ENCODE measurements at regions not wholly inside any gene's neighbourhood (a gene's known extent, or its start where the extent isn't known, plus 50 kb on each side); places are given as distances from the start of the nearest gene placed in this dataset.

- DNase-seq: no peak
Measured at GRCh38 chr5:96243862-96244261, 189.2 kb downstream of the PCSK1 start.

GRCh38 chr5:96243203-96243602 is 189.8 kb downstream of the PCSK1 start:
- DNase-seq: peak; percentile 58

GRCh38 chr5:96242571-96242970 is 190.5 kb downstream of the PCSK1 start:
- peak; percentile 28 for DNase-seq

GRCh38 chr5:96236831-96237230 is 196.2 kb downstream of the PCSK1 start:
- no peak for DNase-seq

- peak; percentile 25 for DNase-seq
Measured at GRCh38 chr5:96236051-96236450, 197.0 kb downstream of the PCSK1 start.

GRCh38 chr5:96235008-96235910 is 197.8 kb downstream of the PCSK1 start:
- DNase-seq: no peak

GRCh38 chr5:96232602-96233001 is 200.4 kb downstream of the PCSK1 start:
- no peak for DNase-seq

GRCh38 chr5:96229188-96229587 is 203.9 kb downstream of the PCSK1 start:
- no peak for DNase-seq

- DNase-seq: peak; percentile 72
Measured at GRCh38 chr5:96228408-96228807, 204.6 kb downstream of the PCSK1 start.

GRCh38 chr5:96227957-96228356 is 205.1 kb downstream of the PCSK1 start:
- no peak for DNase-seq

GRCh38 chr5:96226941-96227552 is 206.0 kb downstream of the PCSK1 start:
- peak; percentile 97 for DNase-seq

GRCh38 chr5:96222129-96222528 is 210.9 kb downstream of the PCSK1 start:
- DNase-seq: no peak

- DNase-seq: peak; percentile 89
Measured at GRCh38 chr5:96220610-96221390, 212.2 kb downstream of the PCSK1 start.

GRCh38 chr5:96219580-96220281 is 213.3 kb downstream of the PCSK1 start:
- DNase-seq: peak; percentile 81

GRCh38 chr5:96218653-96219052 is 214.4 kb downstream of the PCSK1 start:
- DNase-seq: no peak

- peak; percentile 30 for DNase-seq
Measured at GRCh38 chr5:96214442-96215197, 218.4 kb downstream of the PCSK1 start.

GRCh38 chr5:96209829-96210228 is 223.2 kb downstream of the PCSK1 start:
- DNase-seq: peak; percentile 88

GRCh38 chr5:96207420-96207819 is 225.6 kb downstream of the PCSK1 start:
- DNase-seq: no peak

- DNase-seq: no peak
Measured at GRCh38 chr5:96203761-96204160, 229.3 kb downstream of the PCSK1 start.

- no peak for DNase-seq
Measured at GRCh38 chr5:96201503-96201902, 231.5 kb downstream of the PCSK1 start.

GRCh38 chr5:96200641-96201040 is 232.4 kb downstream of the PCSK1 start:
- no peak for DNase-seq

- DNase-seq: no peak
Measured at GRCh38 chr5:96199713-96200183, 233.3 kb downstream of the PCSK1 start.

Data from HCEC 1CT (cell line).